ENCODE measurements at regions not wholly inside any gene's neighbourhood (a gene's known extent, or its start where the extent isn't known, plus 50 kb on each side); places are given as distances from the start of the nearest gene placed in this dataset.
"Not testable (repeated sequence)": the region's sequence is repeated elsewhere in the genome, so short reads cannot be mapped to it uniquely, and the experiment has no call there.

DNA sequence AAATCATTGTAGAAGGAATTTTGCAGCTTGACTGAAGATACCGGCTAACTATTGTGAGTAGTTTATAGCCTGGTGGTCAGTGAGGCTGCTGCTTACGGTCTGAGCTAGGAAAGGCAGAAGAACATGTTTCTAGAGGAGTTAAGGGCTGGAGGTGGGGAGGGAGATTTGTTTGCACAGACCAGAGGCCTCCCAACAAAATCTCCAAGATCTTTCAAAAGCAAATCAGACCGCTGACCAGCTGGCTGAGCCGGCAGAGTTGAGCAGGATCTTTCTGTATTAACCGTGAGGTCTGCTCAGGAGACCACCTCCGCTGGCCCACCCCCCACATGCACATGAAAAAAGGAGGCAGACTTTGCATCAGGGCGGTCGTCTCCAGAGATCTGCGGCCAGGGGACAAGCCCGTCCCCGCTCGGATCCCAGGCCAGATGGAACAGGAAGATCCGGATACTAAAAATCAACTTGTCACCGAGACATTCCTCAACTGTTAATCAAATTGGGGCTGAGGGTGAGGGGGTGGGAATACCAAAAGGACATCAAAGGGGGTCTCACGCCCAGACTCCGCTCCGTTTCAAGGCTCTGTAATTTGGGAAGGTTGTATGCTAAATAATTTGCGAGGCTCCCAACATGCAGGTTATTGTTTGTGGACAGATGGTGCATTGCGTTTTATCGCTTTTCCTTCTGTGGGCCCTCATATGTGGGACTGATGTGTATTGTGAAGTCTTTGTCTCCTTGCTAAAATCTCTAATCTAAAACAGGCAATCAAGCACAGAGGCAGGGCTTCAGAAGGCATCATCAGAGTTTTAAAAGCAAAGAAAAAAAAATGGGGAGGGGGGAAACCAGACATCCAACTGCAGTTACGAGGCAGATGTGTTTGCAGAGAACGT lies 319.0 kb downstream of the ZNF536 start:
- no peak for DNase-seq

DNA sequence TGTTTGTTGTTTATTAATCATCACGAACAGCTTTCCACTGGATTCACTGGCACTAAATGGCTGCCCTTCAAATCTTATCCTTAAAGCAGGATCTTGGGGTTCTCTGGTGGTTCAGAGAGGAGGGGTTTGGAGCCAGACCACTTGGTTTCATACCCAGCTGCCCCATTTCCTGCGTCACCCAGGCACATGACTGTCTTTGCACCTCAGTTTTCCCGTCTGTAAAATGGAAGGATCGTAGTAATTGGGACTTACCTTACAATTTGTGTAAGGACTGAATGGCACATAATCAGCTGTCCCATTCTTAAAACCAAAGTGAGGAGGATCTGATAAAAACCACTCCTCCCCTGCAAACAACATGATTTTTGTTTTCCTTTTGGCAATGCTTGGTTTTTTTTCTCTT lies 318.3 kb downstream of the ZNF536 start:
- no peak for DNase-seq

- DNase-seq: no peak
These were observed 317.3 kb downstream of the ZNF536 start for GRCh38 chr19:30689474-30689873.

DNA sequence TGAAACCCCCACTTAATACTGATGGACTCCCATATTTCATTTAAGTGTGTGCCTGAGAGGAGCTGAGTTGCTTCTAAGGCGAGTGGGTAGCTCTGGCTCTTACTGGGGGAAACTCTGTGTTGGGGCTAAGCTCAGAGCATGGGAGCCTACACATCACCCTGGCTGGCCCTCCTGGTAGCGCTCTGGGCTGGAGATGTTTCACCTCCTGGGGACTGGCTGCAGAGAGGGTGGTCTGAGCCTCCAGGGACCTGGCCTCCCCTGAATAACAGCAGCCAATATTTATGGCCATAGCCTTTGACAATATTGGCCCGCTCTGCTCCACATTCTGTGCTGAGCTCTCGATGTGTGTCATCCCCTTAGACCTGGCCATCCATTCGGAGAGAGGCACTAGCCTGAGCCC lies 316.5 kb downstream of the ZNF536 start:
- DNase-seq: no peak

GRCh38 chr19:30686826-30687566 lies 314.8 kb downstream of the ZNF536 start:
- no peak for DNase-seq

- DNase-seq: no peak
These were observed 314.1 kb downstream of the ZNF536 start for GRCh38 chr19:30686176-30686820.

DNA sequence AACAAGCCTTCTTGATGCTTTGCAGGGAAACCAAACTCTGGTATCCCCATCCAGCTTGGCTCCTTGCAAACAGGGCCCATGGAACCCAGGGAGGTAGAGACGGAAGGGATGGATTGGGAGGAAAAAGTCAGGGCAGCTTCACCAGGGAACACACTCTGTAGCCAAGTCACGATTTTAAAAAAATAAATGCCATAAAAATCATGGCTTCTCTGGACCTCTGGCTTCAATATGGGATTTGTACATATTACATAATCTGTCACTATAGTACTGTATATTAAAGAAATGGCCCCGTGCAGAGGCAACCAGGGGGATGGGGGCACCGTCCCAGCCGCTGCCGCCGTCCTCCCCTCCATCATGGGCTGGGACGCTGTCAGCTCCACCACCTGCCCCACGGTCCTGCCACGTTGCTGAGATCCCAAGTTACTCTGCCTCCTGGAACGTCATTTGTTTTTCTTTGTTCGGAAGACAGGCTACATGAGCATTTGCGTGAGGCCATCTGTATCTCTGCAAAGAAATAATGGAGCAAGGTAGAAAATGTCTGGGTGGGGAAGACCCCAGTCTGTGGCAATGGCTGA lies 313.3 kb downstream of the ZNF536 start:
- DNase-seq: no peak

GRCh38 chr19:30684613-30685012 lies 312.4 kb downstream of the ZNF536 start:
- no peak for DNase-seq

- peak; percentile 84 for DNase-seq
These were observed 310.9 kb downstream of the ZNF536 start for GRCh38 chr19:30682999-30683536.

DNA sequence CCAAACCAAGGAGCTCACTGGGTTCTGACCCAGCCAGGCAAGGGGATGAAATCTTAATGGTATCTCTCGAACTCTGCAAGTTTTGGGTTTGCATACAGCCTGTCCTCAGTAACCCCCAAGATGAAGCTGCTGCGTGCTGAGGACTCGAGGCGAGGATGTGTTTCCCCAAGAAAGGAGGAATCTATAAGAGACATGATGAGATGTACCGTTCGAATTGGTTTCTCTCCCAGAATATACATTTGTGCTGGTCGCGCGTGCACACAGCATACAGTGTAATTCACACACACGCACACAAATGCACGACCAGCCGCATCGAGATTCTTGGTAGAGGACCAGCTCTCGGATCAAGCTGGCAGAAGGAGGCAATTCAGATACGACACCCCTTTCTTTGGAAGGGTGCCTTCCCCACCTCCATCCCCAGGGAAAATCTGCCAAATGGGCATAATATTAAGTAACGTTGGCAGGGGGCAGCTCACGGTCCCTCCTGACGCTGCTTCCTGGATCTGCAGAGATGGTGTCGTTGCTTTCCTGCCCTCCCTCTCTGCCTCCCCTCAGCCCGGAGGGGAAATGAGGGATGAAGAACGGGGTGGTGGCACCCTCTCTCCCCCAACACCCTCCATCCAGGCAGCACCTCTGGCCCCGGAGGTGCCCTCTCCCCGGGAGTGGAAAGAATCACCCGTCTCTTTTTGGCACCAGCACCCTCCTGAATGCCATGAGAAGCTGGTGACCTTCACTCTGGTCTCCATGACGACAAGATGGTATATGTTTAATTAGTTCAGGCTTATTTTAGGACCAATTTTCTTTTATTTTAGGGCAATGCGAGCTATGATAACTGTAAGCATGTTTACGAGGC lies 310.2 kb downstream of the ZNF536 start:
- no peak for DNase-seq

- no peak for DNase-seq
These were observed 309.2 kb downstream of the ZNF536 start for GRCh38 chr19:30681162-30682100.

DNA sequence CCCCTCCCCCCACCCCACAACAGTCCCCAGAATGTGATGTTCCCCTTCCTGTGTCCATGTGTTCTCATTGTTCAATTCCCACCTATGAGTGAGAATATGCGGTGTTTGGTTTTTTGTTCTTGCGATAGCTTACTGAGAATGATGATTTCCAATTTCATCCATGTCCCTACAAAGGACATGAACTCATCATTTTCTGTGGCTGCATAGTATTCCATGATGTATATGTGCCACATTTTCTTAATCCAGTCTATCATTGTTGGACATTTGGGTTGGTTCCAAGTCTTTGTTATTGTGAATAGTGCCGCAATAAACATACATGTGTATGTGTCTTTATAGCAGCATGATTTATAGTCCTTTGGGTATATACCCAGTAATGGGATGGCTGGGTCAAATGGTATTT lies 308.2 kb downstream of the ZNF536 start:
- DNase-seq: not testable (repeated sequence)

GRCh38 chr19:30679789-30680188 lies 307.6 kb downstream of the ZNF536 start:
- no peak for DNase-seq

- no peak for DNase-seq
These were observed 307.0 kb downstream of the ZNF536 start for GRCh38 chr19:30679153-30679702.

GRCh38 chr19:30678168-30678567 lies 306.0 kb downstream of the ZNF536 start:
- DNase-seq: no peak

DNA sequence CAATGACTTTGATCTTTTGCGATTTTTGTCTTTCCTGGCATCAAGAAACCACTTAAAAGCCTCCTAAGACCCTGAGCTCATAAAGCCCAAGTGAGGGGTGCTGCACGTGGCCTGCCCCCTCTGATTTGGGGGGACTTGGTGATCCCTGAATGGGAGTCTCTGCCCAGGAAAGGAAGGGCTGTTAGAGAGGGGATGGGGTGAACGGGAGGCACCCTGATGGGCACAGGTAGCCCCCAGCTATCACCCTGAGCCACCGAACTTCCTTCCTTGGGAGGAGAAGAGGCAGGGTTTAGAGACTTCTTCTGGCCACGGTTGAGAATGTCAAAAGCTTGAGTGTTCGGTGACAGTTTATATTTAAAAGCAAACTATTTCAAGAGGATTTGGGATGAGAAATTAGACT lies 305.5 kb downstream of the ZNF536 start:
- no peak for DNase-seq

DNA sequence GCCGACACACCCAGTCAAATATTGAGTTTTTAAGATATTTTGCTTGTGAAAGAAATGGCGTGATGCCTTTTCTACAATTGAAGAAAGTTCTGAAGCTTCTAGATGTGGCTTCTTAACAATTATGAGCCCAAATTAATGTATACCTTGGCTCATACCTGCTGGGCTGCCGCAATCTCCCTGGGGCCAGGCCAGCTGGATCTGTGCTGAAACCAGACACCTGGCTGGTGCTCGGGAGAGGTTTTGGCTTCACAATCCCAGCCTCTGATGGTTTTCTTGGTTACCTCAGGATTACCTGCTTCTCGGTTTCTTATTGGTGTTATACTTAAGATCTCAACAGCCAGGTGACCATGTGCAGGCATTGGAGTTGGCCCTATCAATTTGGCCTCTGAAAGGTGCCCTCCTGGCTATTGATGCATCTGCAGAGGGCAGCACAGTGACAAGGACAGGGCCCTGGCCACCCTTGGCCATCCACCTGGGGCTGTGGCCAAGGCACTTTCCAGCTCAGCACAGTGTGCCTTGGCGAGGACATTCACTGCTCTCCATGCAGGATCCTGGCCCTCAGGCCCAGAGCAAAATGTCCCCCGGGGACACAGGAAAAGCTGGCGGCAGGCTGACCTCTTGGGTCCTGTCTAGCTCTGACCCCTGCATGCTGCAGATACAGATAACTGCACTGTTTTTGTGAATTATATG lies 305.0 kb downstream of the ZNF536 start:
- no peak for DNase-seq

DNA sequence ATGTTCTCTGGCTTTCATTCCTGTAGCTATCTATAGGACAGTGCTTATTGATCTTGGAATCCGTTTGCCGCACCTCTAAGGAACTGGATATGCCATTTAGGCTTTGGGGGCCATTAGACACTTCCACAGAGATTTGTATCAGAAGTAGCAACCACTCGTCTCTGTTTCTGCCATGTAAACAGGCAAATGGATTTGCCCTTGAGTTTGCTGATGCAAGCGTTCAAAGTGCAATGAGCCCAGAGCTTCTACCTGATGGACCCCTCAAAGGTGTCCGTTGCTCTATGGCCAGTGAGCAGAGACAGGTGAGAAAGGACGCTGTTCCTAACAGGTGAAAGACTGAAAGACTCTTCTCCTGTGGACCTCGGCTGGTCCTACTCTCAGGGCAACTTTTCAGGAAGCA lies 302.9 kb downstream of the ZNF536 start:
- no peak for DNase-seq

- DNase-seq: no peak
These were observed 302.5 kb downstream of the ZNF536 start for GRCh38 chr19:30674656-30675055.

GRCh38 chr19:30673336-30673735 lies 301.2 kb downstream of the ZNF536 start:
- no peak for DNase-seq
